HCEC 1CT (cell line): ENCODE measurements at regions not wholly inside any gene's neighbourhood (a gene's known extent, or its start where the extent isn't known, plus 50 kb on each side); places are given as distances from the start of the nearest gene placed in this dataset.
"Not testable (repeated sequence)": the region's sequence is repeated elsewhere in the genome, so short reads cannot be mapped to it uniquely, and the experiment has no call there.

Experiments used
- DNase-seq: peaks from one replicate; pipeline ENCODE4 v3.0.0-alpha.2; 2017

- DNase-seq, result no peak
Observed at GRCh38 chr7:54153462-54153861, 388.7 kb upstream of the VSTM2A start.

DNA sequence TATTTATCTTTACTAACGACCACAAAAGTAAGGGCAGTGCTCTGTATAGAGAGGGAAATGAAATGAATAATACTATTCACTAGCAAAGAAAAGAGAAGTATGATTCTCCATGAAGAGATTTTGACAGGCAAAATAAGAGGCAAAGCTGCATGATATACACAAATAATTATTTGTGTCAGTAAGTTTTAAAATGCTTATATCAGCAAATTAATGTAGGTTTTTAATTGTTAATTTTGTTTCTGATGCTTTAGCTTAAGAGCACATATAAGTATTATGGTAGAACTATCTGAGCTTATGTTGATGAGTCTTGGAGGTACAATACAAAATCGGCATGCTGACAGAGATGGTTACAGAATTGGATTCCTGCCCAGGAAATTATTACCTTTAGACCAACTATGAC is 383.1 kb upstream of the VSTM2A start:
- DNase-seq, result no peak

DNA sequence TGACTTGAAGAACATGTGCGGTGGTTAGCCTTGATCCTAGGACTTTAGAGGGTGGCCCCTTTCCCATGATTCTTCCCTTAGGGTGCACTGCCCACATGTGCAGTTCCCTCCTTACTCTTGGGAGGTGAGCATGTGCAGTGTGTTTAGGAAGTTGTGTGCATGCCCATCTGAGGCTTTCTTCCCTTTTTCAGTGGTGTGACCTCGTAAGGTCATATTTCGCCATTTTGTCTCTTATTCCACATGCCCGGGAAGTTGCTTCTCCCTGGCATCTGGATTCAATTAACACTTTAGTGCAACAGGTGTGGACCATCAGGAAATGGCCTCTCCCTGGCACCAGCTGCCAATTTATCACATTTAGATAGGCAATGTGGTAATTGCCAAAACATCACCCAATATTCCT is 380.6 kb upstream of the VSTM2A start:
- DNase-seq, result no peak

DNA sequence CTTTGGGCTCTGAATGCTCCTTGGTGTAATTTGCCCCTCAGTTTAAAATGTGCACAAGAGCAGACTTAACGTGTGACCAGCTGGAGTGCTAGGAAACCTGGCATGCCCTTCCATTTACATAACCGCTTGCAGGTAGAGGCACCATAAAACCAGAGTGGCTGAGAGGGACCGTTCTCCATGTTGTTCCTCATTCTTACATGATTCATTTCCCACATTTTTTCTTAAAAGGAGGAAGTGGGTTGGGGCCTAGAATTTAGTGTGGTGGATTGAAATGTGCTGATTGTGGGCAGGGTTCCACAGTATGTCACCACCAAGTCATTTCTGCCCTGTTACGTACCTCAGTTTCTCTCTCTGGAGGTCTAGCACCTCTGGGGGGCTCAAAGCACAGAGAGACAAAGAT is 375.8 kb upstream of the VSTM2A start:
- no peak for DNase-seq

DNA sequence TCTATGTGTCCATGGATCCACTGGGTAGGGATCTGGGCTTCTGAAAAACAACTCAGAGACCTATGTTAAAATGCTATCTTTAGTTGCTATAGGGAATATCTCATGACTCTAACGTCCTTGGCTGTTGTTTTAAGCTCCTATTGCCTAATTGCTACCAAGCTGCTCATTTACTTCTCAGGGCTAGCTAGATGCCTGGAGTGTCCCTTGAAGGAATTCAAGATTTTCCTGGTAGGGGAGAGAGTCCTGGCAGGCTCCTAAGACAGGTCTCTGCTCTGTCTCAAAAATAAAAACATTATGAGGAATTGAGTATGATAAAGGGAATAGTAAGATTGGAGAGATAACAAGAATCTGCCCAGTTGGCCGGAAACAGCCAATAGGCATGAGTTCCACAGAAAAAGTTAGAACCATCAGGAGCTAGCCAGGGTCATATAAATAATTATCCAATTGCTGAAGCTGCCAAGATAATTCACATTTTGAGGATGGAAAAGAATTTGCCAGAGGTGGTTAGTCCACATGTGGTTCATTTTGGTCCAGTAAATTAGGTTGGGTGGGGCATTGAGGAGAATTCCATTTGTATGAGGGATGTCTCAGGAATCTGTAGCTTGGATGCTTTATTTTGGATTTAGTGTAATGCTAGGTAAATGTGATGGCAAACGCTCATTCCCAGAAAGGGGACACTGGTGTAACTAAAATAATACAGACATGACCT is 362.7 kb upstream of the VSTM2A start:
- DNase-seq, result no peak

DNA sequence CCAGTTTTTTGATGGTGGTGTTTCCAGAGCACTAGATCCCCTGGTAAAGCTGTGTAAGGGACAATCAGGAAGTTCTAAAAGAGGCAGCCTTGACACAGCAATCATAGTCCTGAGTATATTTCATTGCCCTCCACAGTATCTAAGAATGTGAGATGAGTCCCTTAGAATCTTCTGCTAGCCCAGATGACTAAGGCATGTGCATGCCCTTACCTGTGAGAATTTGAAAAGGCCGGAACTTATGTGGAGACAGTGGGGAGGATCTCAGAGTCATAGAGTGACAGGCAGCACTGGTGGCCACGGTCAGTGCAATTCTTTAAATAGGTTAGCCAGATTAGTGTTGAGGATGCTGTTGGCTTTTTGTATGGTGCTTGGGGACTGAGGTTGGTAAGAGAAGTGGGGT is 361.4 kb upstream of the VSTM2A start:
- DNase-seq, result no peak

DNA sequence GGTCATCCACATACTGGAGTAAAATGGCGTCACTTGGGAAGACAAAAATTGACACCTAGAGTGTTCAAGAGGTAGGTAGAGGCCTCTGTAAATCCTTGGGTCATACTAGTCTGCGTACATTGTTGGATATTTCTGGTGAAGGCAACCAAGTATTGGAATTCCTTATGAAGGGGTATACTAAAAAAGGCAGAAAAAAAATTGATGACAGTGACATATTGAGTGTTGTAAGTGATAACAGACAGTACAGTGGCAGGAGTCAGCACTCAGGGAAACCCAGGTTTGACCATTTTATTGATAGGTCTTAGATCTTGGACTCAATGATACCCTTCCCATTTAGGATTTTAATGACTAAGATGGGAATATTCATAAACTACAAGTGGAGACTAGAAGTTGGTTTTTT is 359.1 kb upstream of the VSTM2A start:
- DNase-seq, result no peak

- DNase-seq, result no peak
Observed at GRCh38 chr7:54186336-54186735, 355.8 kb upstream of the VSTM2A start.

GRCh38 chr7:54187886-54188685 is 354.1 kb upstream of the VSTM2A start:
- DNase-seq, result no peak

DNA sequence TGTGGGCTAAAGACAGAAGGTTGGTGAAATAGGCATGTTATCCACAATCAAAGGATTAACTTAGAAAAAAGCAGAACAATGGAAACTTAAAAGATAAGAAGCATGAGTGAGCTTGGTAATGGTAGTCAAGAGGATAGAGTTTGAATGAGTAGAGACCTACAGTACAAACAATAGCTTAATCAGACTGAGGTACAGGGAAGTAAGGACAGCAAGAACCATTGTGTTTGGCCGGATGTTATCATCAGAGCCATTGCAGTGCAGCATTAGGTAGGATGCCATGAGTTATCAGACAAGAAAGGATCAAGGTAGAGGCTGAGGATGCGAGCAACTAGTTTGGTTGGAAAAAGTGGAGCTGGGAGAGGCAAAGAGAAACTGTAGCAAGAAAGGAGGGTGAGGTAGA is 353.3 kb upstream of the VSTM2A start:
- no peak for DNase-seq

- no peak for DNase-seq
Observed at GRCh38 chr7:54189330-54189729, 352.8 kb upstream of the VSTM2A start.

GRCh38 chr7:54201501-54201900 is 340.7 kb upstream of the VSTM2A start:
- DNase-seq, result no peak

- DNase-seq, result no peak
Observed at GRCh38 chr7:54215424-54215823, 326.8 kb upstream of the VSTM2A start.

DNA sequence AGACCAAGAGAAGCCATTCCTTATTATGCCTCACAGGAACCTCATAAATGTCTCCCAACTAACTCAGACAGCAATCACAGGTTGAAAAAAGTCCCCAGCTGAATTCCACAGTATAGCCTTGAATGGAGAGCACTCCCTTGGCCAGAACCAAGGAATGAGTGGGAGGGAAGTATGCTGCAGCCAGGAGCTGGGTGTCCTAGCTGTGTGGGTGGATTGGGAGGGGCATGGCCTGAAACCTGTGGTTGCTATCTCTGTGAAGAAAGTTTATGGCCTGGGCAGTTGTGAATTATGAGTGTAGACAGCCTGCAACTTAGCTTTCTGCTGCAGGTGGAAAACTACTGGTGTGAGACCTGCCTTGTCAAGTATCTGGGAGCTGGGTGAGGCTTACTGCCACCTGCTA is 316.1 kb upstream of the VSTM2A start:
- DNase-seq, result not testable (repeated sequence)

DNA sequence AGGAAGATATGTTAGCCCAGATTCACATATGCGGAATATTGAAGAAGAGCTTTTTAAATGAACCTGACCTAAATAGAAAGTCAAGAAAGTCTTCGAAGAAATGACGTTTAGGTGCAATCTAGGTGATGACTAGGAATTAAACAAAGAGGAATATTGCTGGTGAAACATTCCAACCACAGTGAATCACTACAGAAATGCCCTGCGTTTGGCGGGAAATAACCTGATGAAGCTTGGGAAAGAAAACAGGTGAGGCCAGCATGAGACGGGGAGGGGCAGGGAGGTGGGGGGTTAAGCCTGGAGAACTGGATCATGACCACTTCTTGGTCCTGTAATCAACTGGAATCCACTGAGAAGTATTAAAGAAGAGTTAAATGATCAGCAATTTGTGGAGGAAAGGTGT is 299.4 kb upstream of the VSTM2A start:
- DNase-seq, result no peak

- no peak for DNase-seq
Observed at GRCh38 chr7:54245020-54245419, 297.2 kb upstream of the VSTM2A start.

DNA sequence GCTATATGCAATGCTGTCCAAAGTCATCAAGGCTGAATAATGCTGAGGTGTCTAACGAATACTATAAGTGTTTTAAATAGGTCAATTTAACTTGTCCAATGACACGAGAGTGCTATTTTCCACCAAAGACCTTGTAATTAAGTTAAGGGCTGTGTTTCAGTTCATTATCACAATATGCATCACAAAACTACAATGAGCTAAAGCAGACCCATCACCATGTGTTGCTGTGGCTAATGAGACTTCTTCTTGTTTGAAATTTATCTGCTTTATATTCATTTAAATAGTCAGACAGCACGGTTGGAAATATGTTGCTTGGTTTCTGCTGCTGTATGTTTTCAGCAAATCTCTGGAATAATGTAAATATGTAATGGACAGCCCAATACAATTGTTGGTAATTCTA is 292.5 kb upstream of the VSTM2A start:
- no peak for DNase-seq

DNA sequence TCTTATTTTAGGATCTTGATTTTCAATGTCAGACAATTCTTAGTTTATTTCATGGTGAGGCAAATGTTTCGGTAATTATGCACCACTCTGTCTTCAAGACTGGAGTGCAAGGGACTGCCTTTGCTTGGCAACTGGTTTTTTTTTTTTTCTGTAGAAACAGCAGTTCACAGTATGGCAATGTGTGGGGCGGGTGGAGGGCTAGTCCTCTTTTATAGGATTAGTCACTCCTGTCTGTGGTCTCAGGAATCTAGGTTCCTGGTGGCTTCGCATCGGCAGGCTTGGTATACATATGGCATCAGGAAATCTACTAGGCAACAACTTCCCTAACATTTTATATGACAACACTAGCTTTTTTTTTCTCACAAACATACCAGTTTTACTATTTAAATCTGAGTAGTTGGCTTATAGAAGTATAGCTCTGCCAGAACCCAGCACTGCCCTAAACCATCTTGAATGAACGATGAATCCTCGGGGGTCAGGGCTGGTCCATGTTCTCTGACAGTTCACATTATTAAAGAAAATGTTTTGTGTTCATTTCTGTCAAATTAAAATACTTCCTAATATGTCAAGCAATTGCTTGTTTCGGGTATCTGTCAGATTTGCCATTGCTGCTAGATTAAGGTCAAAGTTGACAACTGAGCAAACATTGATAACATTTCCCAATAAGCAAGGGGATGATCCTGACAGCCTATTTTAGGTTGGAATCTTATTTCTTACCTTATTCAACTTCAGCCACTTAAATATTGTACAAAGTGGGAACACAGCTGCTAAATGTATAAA is 289.7 kb upstream of the VSTM2A start:
- no peak for DNase-seq

GRCh38 chr7:54253036-54253373 is 289.2 kb upstream of the VSTM2A start:
- DNase-seq, result no peak

DNA sequence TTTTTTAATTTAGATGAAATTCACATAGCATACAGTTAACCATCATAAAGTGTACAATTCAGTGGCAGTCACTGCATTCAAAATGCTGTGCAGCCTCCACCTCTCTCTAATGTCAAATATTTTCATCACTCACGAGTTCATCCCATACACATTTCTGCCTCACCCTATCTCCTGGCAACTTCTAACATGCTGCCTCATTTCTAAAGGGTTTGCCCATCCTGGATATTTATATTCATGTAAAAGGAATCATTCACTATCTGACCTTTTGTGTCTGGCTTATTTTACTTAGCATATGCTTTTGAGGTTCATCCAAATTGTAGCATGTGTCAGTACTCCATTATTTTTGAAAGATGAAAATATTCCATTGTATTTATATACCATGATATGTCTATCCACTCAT is 286.9 kb upstream of the VSTM2A start:
- no peak for DNase-seq

DNA sequence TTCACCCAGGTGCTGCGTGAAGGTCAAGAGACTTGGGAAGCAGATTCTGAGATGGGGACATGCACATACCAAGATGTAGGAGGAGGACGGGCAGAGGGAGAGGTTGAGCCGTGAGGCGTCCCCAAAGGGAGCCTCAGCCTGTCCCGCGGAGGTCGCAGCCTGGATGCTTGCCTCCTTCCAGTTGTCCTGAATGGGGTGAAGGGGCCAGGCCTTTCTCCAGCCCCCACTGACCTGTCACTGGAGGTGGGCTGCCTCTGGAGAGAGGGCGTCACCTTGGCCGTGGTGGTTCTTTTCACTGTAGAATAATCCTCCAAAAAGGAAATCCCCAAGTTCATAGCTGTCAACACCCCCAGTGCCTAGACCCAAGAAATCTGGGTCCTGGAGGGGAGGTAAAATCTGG is 283.0 kb upstream of the VSTM2A start:
- DNase-seq, result no peak

DNA sequence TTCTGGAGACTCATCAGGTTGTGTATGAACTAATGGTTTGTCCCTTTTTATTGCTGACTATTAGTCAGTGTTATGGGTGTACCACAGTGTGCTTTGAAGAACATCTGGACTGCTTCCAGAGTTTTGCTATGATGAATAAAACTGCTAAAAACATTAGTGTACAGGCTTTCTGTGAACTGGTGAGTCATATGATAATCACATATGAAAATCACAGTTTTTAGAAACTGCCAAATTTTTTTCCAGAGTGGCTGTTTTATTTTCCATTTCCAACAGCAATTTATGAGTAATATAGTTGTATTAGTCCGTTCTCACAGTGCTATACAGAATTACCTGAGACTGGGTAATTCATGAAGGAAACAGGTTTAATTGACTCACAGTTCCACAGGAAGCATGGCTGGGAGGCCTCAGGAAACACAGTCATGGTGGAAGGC is 281.2 kb upstream of the VSTM2A start:
- peak; percentile 5 for DNase-seq

GRCh38 chr7:54278847-54279246 is 263.3 kb upstream of the VSTM2A start:
- DNase-seq, result no peak
